Spinal cord (tissue), 9 donors: ENCODE measurements at regions not wholly inside any gene's neighbourhood (a gene's known extent, or its start where the extent isn't known, plus 50 kb on each side); places are given as distances from the start of the nearest gene placed in this dataset.

Experiments used
- DNase-seq, 6 donors: peaks; one replicate each; pipeline versions ENCODE4 v3.0.0 to v3.0.0-alpha.2; 2013 to 2015; ENCODE audit warnings: low spot score in 6 of 6, low read depth in 4 of 6
- H3K27ac ChIP-seq: one replicate; pipeline ENCODE4 v1.5.1; 2013; ENCODE audit warnings: low read depth, low read length, control low read depth
- H3K27me3 ChIP-seq: one replicate; pipeline ENCODE4 v1.6.1; 2013; ENCODE audit warnings: low read length; ENCODE audit not compliant: control insufficient read depth, insufficient read depth
- H3K36me3 ChIP-seq: one replicate; pipeline ENCODE4 v1.6.1; 2013; ENCODE audit warnings: low read length; ENCODE audit not compliant: control insufficient read depth, insufficient read depth
- H3K4me1 ChIP-seq: one replicate; pipeline ENCODE4 v1.6.1; 2013; ENCODE audit warnings: low read length; ENCODE audit not compliant: control insufficient read depth, insufficient read depth
- H3K4me3 ChIP-seq: one replicate; pipeline ENCODE4 v1.5.1; 2013; ENCODE audit warnings: low read depth, low read length, control low read depth
- H3K9me3 ChIP-seq: one replicate; pipeline ENCODE4 v1.6.1; 2013; ENCODE audit warnings: low read length; ENCODE audit not compliant: control insufficient read depth, insufficient read depth
- WGBS: methylation state at CpG from one replicate; pipeline ENCODE4 v1.1.5; 2013; ENCODE audit warnings: missing lambda C conversion rate; ENCODE audit not compliant: insufficient coverage; 5-methylcytosine and 5-hydroxymethylcytosine counted together
- donor health status: healthy.

DNA sequence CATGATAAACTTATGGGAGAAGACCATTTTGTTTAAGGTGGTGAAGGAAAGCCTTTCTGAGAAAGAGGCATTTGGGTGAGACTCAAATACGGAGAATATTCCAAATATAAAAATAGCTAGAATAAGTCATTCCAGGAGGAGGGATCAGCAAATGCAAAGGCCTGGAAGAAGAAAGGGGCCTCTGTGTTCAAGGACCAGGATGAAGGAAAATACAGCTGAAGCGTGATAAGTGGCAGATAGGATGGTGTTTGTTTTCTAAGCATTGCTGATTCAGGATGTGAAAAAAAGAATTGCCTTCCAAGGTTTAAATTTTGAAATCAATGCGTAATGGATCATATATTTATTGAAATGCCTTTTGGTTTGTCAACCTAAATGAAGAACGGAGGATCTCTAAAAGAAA lies 59.4 kb upstream of the CAST start:
- Histone ChIP-seq H3K4me1 (no peaks in the 10 kb centered on the region), H3K4me3 (no peak overlapping the region), H3K9me3 (no peaks in the 10 kb centered on the region), H3K27ac (no peak overlapping the region), H3K36me3 (no peaks in the 10 kb centered on the region), H3K27me3 (no peaks in the 10 kb centered on the region)
- no peak for DNase-seq
- 73% methylated on average over 3 of the region's 4 CpGs for WGBS

DNA sequence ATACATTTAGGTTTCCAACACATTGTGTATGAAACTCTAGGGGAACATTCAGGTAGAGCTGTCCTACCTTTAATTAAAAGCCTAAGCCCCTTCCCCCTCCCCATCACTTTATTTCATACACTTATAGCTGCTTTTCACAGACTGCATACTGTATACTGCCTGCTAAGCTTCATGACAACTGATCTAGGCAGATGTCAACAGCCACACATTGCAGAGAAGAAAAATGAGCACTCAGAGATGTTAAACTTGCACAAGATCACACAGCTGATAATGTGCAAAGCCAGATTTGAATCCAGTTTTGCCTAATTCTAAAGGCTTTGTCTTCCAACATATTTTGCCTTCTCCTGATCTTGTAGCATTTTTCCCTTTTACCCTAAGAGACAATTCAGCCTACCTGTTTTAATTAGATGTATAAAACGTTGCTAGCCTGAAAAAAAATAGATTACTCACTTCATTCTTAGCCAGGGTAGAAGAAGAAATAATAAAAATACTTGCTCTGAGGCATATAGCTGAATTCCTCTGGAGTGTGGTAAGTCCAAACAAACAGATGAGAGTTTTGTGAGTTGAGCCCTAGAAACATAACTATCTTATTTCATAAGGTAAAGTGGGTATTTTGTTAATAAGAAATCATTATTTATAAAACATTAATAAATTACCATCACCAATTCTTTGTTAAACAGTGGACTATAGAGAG lies 56.9 kb upstream of the CAST start:
- Histone ChIP-seq H3K9me3 (no peaks in the 10 kb centered on the region), H3K36me3 (no peaks in the 10 kb centered on the region), H3K4me1 (no peaks in the 10 kb centered on the region), H3K27me3 (no peaks in the 10 kb centered on the region), H3K4me3 (no peak overlapping the region), H3K27ac (no peak overlapping the region)
- WGBS, result no CpG with 5 or more reads among the region's 1 CpG
- DNase-seq, result no peak

DNA sequence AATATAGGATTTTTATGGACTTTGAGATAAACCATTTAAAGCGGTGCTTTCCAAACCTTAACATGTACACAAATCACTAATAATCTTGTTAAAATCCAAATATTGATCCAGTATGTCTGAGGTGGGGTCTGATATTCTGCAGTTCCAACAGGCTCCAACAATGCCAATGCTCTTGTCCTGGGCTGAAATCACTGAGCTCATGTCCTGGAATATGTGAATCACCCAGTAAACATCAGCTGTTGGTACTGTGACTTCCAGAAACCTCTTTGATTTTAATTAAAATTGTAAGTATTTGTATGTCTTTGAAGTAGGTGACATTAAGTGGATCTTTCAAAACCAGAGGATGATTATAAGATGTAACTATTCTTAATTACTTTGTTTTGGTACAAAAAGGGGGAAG lies 52.8 kb upstream of the CAST start:
- no CpG with 5 or more reads among the region's 1 CpG for WGBS
- peaks cover 3% of the 10 kb centered on the region for H3K4me1 ChIP-seq

DNA sequence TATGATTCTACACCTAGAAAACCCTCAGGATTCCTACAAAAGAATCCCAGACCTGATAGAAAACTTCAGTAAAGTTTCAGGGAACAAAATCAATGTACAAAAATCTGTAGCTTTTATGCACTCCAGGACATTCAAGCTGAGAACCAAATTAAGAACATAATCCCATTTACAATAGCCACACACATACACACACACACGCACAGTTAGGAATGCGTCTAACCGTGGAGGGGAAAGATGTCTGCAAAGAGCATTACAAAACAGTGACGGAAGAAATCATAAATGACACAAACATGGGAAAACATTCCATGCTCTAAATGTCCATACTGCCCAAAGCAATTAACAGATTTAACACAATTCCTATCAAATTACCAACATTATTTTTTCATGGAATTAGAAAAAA lies 51.4 kb upstream of the CAST start:
- WGBS, result 100% methylated on average over 1 of the region's 4 CpGs
- DNase-seq, result no peak
- peaks cover 8% of the 10 kb centered on the region for H3K4me1 ChIP-seq
- no peaks in the 10 kb centered on the region for H3K36me3 ChIP-seq
- no peak overlapping the region for H3K27ac ChIP-seq
- H3K9me3 ChIP-seq, result no peaks in the 10 kb centered on the region
- no peak overlapping the region for H3K4me3 ChIP-seq
- H3K27me3 ChIP-seq, result no peaks in the 10 kb centered on the region

More for the DNA sequence above, 52.8 kb upstream of the CAST start:
- Histone ChIP-seq H3K27ac (no peak overlapping the region), H3K9me3 (no peaks in the 10 kb centered on the region), H3K36me3 (no peaks in the 10 kb centered on the region), H3K27me3 (no peaks in the 10 kb centered on the region), H3K4me3 (no peak overlapping the region)
- no peak for DNase-seq

DNA sequence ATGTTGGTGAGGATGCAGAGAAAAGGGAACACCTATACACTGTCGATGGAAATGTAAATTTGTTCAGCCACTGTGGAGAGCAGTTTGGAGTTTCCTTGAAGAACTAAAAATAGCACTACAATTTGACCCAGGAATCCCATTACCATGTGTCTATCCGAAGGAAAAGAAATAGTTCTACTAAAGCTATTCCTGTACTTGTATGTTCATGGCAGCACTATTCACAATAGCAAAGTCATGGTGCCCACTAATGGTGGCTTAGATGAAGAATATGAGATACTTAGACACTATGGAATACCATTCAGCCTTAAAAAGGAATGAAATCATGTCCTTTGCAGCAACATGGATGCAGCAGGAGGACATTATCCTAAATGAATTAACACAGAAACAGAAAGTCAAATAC lies 50.2 kb upstream of the CAST start:
- DNase-seq, result no peak
- H3K9me3 ChIP-seq, result no peaks in the 10 kb centered on the region
- no peak overlapping the region for H3K4me3 ChIP-seq
- no peaks in the 10 kb centered on the region for H3K27me3 ChIP-seq
- H3K4me1 ChIP-seq, result peaks cover 8% of the 10 kb centered on the region
- no peak overlapping the region for H3K27ac ChIP-seq
- no peaks in the 10 kb centered on the region for H3K36me3 ChIP-seq
- no CpG with 5 or more reads among the region's 2 CpGs for WGBS
